Heart left ventricle (tissue), 16 donors: ENCODE measurements at regions not wholly inside any gene's neighbourhood (a gene's known extent, or its start where the extent isn't known, plus 50 kb on each side); places are given as distances from the start of the nearest gene placed in this dataset.

Source experiments
- ATAC-seq, 4 donors: fragments of 200-7000 bp; cut with Tn5 transposase; one replicate each; pipeline ENCODE4 v1.9.1; 2020 to 2022; ENCODE audit warnings: moderate library complexity in 4 of 4, mild to moderate bottlenecking in 3 of 4, moderate number of reproducible peaks in 1 of 4
- DNase-seq, 5 donors: peaks; one replicate each; pipeline ENCODE4 v3.0.0-alpha.2; 2020
- H3K27ac ChIP-seq, 12 donors: fragments of 200-600 bp; sonication (generic) in 4 of 12; one replicate each; pipeline versions ENCODE4 v1.5.0 to v1.8.0; 2016 to 2022; ENCODE audit warnings: mild to moderate bottlenecking in 2 of 12
- H3K27me3 ChIP-seq, 9 donors: fragments of 200-600 bp; sonication (generic) in 2 of 9; one replicate each; pipeline versions ENCODE4 v1.5.1 to v1.8.0; 2016 to 2022; ENCODE audit warnings: mild to moderate bottlenecking in 3 of 9
- H3K36me3 ChIP-seq, 9 donors: fragments of 200-600 bp; sonication (generic) in 2 of 9; one replicate each; pipeline versions ENCODE4 v1.5.0 to v1.8.0; 2018 to 2022; ENCODE audit warnings: mild to moderate bottlenecking in 2 of 9
- H3K4me1 ChIP-seq, 12 donors: fragments of 200-600 bp; sonication (generic) in 4 of 12; one replicate each; pipeline versions ENCODE4 v1.5.0 to v1.8.0; 2016 to 2022; ENCODE audit warnings: mild to moderate bottlenecking in 3 of 12
- H3K4me3 ChIP-seq, 12 donors: fragments of 200-600 bp; sonication (generic) in 4 of 12; one replicate each; pipeline versions ENCODE4 v1.5.0 to v1.8.0; 2017 to 2022; ENCODE audit warnings: mild to moderate bottlenecking in 9 of 12, moderate library complexity in 4 of 12
- H3K9me3 ChIP-seq, 12 donors: fragments of 200-600 bp; sonication (generic) in 4 of 12; one replicate each; pipeline versions ENCODE4 v1.5.0 to v1.8.0; 2016 to 2022; ENCODE audit warnings: mild to moderate bottlenecking in 1 of 12
- POLR2A ChIP-seq, 2 donors: fragments of 450-650 bp; IDR thresholded peaks; one replicate each; pipeline ENCODE4 v1.6.1; 2017; ENCODE audit warnings: antibody characterized with exemption in 2 of 2, mild to moderate bottlenecking in 2 of 2, moderate library complexity in 2 of 2
- WGBS, 4 donors: extraction: QIAGEN DNeasy Blood & Tissue Kit in 2 of 4; methylation state at CpG; one replicate each; pipeline versions ENCODE4 v1.1.5 to v1.1.7; 2013 to 2018; 5-methylcytosine and 5-hydroxymethylcytosine counted together
- intact Hi-C, 10 donors: fragments of 100-400 bp; cut with DNase I; formaldehyde crosslinking; loops; one replicate each; pipeline versions ENCODE4 v1.11.1 to v1.14.2; 2022
- TF ChIP-seq, protein P1 (sequence below), 12 donors: fragments of 200-600 bp; sonication (generic) in 4 of 12; IDR thresholded peaks; one replicate each; pipeline versions ENCODE4 v1.5.0 to v1.8.0; 2018 to 2022; ENCODE audit warnings: antibody characterized with exemption in 12 of 12, mild to moderate bottlenecking in 5 of 12
- donor health status: ischemic (EF 13 %, LVEDD 7.1; RV severe dilation, severe dysfunction).
- donor health status: healthy with polysubstance abuse.
- donor health status: DM: no; HTN: yes; CAD: no.
- donor health status: DM: no; HTN: no; CAD: no.
- donor health status: ischemic (EF 25% LVEDD 6.9; RV normal size, moderate dysfunction).
- donor health status: ischemic (EF 25% LVEDD 5.7; RV mildly dilated, moderate dysfunction).
- donor health status: healthy.
- donor health status: DM: yes; HTN: yes; CAD: no.
- donor health status: ischemic (EF 35%, LVEDD 5.7; RV mildly dilated, moderate dysfunction).
- donor health status: nonischemic (EF 11% LVEDD 7.7; RV severe dilation, severe dysfunction).
- donor health status: DM: yes; HTN: yes; CAD: no.
- donor health status: PGD.
- donor health status: ischemic (EF 29% LVEDD 5.4; RV normal size, mild dysfunction).
- donor health status: nonischemic (EF 23%, LVEDD 6.1; RV moderate dilation, normal function).

GRCh38 chr15:25088261-25088790 is 133.5 kb downstream of the SNRPN start:
- no peak overlapping the region for H3K27ac ChIP-seq
- intact Hi-C loops, result loop anchor here in 1 of 10 donors (5.0 kb wide), 1 partner anchor 36 kb away; no protein-coding TSS in a partner anchor
- DNase-seq (no peak), ATAC-seq (no peak)
- peaks cover 0 to 98% (median 87%) of the 10 kb centered on the region in 9 donors for H3K36me3 ChIP-seq
- no peak for TF ChIP-seq POLR2A (IDR thresholded peaks at IDR 0.05)
- TF ChIP-seq, protein P1, sequence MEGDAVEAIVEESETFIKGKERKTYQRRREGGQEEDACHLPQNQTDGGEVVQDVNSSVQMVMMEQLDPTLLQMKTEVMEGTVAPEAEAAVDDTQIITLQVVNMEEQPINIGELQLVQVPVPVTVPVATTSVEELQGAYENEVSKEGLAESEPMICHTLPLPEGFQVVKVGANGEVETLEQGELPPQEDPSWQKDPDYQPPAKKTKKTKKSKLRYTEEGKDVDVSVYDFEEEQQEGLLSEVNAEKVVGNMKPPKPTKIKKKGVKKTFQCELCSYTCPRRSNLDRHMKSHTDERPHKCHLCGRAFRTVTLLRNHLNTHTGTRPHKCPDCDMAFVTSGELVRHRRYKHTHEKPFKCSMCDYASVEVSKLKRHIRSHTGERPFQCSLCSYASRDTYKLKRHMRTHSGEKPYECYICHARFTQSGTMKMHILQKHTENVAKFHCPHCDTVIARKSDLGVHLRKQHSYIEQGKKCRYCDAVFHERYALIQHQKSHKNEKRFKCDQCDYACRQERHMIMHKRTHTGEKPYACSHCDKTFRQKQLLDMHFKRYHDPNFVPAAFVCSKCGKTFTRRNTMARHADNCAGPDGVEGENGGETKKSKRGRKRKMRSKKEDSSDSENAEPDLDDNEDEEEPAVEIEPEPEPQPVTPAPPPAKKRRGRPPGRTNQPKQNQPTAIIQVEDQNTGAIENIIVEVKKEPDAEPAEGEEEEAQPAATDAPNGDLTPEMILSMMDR (IDR thresholded peaks at IDR 0.05), result no peak
- no peaks in the 10 kb centered on the region for H3K27me3 ChIP-seq
- WGBS, 4 donors, result 77 to 96% (median 87%) methylated on average over 8 of the region's 8 CpGs
- H3K4me1 ChIP-seq, result no peaks in the 10 kb centered on the region
- no peak overlapping the region for H3K4me3 ChIP-seq
- H3K9me3 ChIP-seq, result peaks cover 0 to 99% (median 88%) of the 10 kb centered on the region in 12 donors

- Histone ChIP-seq H3K36me3 (peaks cover 0 to 98% (median 86%) of the 10 kb centered on the region in 9 donors), H3K4me3 (no peak overlapping the region), H3K4me1 (peaks cover 0 to 6% (median 0%) of the 10 kb centered on the region in 12 donors), H3K27ac (no peak overlapping the region), H3K9me3 (peaks cover 0 to 99% (median 84%) of the 10 kb centered on the region in 12 donors), H3K27me3 (no peaks in the 10 kb centered on the region)
- DNase-seq (no peak), ATAC-seq (peak; percentile 15 to 48 (median 32))
- WGBS, 4 donors, result 71 to 82% (median 78%) methylated on average over 7 to 8 of the region's 8 CpGs
- intact Hi-C loops, result loop anchor here in 1 of 10 donors (5.0 kb wide), 1 partner anchor 37 kb away; no protein-coding TSS in a partner anchor
- TF ChIP-seq, protein P1 (IDR thresholded peaks at IDR 0.05), result no peak
- TF ChIP-seq POLR2A (IDR thresholded peaks at IDR 0.05), result no peak
Observed at GRCh38 chr15:25089577-25089976, 134.8 kb downstream of the SNRPN start.

DNA sequence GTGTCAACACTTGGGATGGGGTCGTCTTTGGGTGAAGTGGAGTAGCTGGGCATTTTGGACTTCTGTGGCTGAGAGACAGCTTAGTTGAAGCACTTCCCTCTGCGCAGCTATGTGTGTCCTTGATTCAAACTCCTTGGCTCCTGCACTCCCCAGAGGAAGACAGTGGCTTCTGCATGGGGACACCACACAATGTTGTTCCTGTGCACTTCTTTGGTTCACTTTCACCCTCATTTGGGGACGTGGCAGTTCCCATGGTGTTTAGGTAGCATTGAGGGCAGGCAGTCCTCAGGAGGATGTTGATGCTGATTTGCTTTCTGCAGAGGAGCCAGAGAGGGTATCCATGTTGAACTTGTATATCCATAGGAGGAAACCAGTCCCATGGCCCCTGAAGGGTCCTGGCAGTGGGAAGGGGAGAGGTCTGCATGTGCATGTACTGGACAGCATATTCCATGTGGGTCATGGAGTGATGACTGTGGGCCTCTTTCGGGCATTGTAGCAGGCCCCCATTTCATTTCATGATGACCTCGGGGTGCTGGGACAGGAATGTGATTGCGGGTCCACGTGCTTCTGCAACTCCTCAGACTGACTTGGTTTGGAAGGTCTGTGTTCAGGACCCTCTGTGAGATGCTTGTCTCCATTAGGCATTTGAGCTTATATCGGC is 135.4 kb downstream of the SNRPN start:
- H3K4me3 ChIP-seq, result no peak overlapping the region
- H3K4me1 ChIP-seq, result peaks cover 0 to 6% (median 0%) of the 10 kb centered on the region in 12 donors
- H3K27me3 ChIP-seq, result no peaks in the 10 kb centered on the region
- ATAC-seq, result no peak
- 74 to 90% (median 81%) methylated on average over 8 of the region's 8 CpGs for WGBS, 4 donors
- TF ChIP-seq, protein P1 (IDR thresholded peaks at IDR 0.05), result no peak
- no peak for TF ChIP-seq POLR2A (IDR thresholded peaks at IDR 0.05)
- peaks cover 0 to 98% (median 86%) of the 10 kb centered on the region in 9 donors for H3K36me3 ChIP-seq
- H3K9me3 ChIP-seq, result peaks cover 0 to 99% (median 83%) of the 10 kb centered on the region in 12 donors
- no peak overlapping the region for H3K27ac ChIP-seq
- no peak for DNase-seq
- intact Hi-C loops, result no loop called here

DNA sequence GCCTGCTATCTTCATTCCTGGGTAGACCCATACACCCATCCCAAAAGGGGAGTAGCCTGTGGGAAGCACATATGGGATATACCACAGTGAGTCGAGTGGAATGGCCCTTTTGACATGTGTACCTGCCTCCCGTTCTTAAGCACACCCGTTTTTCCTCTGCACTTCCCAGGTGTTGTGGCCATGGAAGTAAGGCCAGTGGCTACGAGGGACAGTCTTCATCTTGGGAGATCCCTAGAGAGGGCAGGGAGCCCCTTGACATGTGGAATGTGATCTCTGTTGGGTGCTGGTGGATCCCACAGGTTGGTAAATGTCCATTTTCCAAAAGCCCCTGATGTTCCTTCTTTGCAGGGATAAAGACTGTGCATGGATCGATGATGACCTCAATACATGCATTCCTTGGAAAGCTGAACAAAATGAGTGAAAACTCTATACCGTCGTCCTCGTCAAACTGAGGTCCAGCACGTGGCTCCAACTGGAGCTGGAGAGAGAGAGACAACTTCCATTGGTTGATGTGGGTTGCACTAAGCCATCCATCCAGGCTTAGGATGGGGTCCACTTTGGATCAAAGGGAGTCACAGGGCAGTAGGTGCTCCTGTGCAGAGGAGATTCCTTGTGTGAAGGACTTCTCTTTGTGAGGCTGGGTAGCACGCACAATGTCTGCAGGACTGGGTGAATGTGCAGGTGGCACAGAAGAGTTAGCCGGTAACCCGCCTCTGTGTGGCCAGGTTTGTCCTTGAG is 136.8 kb downstream of the SNRPN start:
- H3K36me3 ChIP-seq, result peaks cover 0 to 98% (median 87%) of the 10 kb centered on the region in 9 donors
- no peak for DNase-seq
- no peak overlapping the region for H3K4me3 ChIP-seq
- no peak for ATAC-seq
- H3K4me1 ChIP-seq, result peaks cover 0 to 6% (median 0%) of the 10 kb centered on the region in 12 donors
- TF ChIP-seq, protein P1 (IDR thresholded peaks at IDR 0.05), result no peak
- TF ChIP-seq POLR2A (IDR thresholded peaks at IDR 0.05), result no peak
- intact Hi-C loops, result no loop called here
- H3K27ac ChIP-seq, result no peak overlapping the region
- WGBS, 4 donors, result 76 to 86% (median 82%) methylated on average over 11 to 12 of the region's 12 CpGs
- peaks cover 0 to 98% (median 74%) of the 10 kb centered on the region in 12 donors for H3K9me3 ChIP-seq
- H3K27me3 ChIP-seq, result no peaks in the 10 kb centered on the region
